ENCODE measurements at regions not wholly inside any gene's neighbourhood (a gene's known extent, or its start where the extent isn't known, plus 50 kb on each side); places are given as distances from the start of the nearest gene placed in this dataset.

DNA sequence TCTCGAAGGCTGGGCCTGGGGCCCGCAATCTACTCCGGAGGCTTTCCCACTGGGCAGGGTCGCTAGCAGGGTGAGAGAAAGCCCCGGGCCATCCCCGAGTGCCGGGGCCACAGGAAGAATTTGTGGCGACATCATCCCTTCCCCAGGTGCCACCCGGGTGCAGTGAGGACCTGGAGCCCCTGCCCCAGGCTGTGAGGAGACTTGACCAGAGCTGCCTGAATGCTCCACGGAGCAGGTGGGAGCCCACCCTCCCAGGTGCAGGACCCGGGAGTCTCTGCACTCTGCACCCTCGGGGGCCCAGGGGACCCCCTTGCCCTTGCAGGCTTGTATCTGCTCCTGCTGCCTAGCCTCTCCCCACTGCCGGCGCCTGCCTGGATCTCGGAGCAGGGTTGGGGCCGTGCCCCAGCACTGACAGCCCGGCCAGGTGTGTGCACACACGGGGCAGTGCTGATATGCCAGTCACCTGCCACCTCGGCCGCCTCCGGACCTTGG lies 67.5 kb upstream of the RGS7 start (continued):
- TF ChIP-seq PRDM15 (CRISPR knock-in tag; IDR thresholded peaks at IDR 0.05) (no peak), PML (IDR thresholded peaks at IDR 0.05; ENCODE audit: low read length) (no peak), CEBPZ (IDR thresholded peaks at IDR 0.05; ENCODE audit: low read depth, low read length) (no peak), CTCF (IDR thresholded peaks at IDR 0.05 in 2 of 3, conservative IDR thresholded peaks at IDR 0.05 in 1 of 3; ENCODE audit: control insufficient read depth in 2 of 3, extremely low read depth in 1 of 3, insufficient read depth in 1 of 3, low read depth in 3 of 3, low read length in 3 of 3) (no peak), SUPT20H (IDR thresholded peaks at IDR 0.05; ENCODE audit: borderline replicate concordance, control insufficient read depth, low read depth, low read length) (no peak), TCF12 (IDR thresholded peaks at IDR 0.05; ENCODE audit: low read depth, low read length) (no peak), PAX8 (IDR thresholded peaks at IDR 0.05) (no peak), NFYA (IDR thresholded peaks at IDR 0.05; ENCODE audit: borderline replicate concordance, low read depth, low read length) (no peak)

Data from GM12878 (cell line).